Mammary epithelial cell (primary cell): ENCODE measurements at regions not wholly inside any gene's neighbourhood (a gene's known extent, or its start where the extent isn't known, plus 50 kb on each side); places are given as distances from the start of the nearest gene placed in this dataset.

ENCODE experiments used
- CTCF ChIP-seq, 2 donors: IDR thresholded peaks in 1 of 2; conservative IDR thresholded peaks in 1 of 2; 2 replicates each; pipeline ENCODE4 v1.5.1; 2011 to 2012; ENCODE audit warnings: inconsistent platforms in 2 of 2, low read length in 2 of 2, mild to moderate bottlenecking in 2 of 2, control low read depth in 1 of 2, low read depth in 1 of 2; ENCODE audit not compliant: insufficient read depth in 1 of 2; ENCODE audit errors: extremely low read depth in 1 of 2
- EZH2 ChIP-seq: IDR thresholded peaks from 2 replicates; pipeline ENCODE4 v1.6.1; 2012; ENCODE audit warnings: low read length, inconsistent platforms, borderline replicate concordance

DNA sequence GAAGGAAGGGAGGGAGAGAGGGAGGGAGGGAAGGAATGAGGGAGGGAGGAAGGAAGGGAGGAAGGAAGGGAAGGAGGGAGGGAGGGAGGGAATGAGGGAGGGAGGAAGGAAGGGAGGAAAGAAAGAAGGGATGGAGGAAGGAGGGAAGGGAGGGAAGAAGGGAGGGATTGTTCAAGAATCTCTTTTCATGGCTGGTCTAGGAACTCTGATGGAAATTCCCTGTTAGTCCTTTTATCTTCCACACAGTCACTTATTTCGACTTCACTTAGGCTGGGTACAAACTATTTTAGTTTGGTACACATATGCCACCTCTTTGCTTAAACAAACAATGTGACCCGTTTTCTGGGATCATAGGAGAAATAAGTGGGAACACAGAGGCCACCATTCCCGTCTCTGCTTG, 435.6 kb upstream of the WWC1 start:
- no peak for TF ChIP-seq CTCF (conservative IDR thresholded peaks at IDR 0.05 in 1 of 2, IDR thresholded peaks at IDR 0.05 in 1 of 2; ENCODE audit: extremely low read depth in 1 of 2, insufficient read depth in 1 of 2, low read depth in 1 of 2, low read length in 2 of 2)
- no peak for TF ChIP-seq EZH2
